ENCODE measurements at regions not wholly inside any gene's neighbourhood (a gene's known extent, or its start where the extent isn't known, plus 50 kb on each side); places are given as distances from the start of the nearest gene placed in this dataset.

DNA sequence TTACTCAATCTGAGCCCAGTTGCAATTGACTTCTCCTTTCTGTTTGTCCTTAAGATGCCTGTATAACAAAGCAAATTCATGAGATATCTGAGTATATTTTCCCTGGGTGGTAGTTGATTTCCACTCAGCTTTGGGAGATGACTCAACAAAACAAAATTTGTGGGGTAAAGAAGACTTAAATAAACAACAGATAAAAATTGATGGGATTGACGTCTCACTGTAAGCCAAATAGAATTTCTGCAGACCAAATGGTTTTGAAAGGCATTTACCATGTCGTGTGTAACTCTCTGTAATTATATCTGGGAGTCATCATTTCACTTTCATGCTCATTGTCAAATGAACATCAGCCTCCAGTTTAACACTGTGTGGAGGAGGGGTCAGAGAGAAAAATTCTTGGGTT, 255.4 kb upstream of the MYO3A start:
- TF ChIP-seq, protein P1, sequence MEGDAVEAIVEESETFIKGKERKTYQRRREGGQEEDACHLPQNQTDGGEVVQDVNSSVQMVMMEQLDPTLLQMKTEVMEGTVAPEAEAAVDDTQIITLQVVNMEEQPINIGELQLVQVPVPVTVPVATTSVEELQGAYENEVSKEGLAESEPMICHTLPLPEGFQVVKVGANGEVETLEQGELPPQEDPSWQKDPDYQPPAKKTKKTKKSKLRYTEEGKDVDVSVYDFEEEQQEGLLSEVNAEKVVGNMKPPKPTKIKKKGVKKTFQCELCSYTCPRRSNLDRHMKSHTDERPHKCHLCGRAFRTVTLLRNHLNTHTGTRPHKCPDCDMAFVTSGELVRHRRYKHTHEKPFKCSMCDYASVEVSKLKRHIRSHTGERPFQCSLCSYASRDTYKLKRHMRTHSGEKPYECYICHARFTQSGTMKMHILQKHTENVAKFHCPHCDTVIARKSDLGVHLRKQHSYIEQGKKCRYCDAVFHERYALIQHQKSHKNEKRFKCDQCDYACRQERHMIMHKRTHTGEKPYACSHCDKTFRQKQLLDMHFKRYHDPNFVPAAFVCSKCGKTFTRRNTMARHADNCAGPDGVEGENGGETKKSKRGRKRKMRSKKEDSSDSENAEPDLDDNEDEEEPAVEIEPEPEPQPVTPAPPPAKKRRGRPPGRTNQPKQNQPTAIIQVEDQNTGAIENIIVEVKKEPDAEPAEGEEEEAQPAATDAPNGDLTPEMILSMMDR (IDR thresholded peaks at IDR 0.05): no peak
- TF ChIP-seq POLR2A (IDR thresholded peaks at IDR 0.05): no peak
- TF ChIP-seq POLR2AphosphoS5 (IDR thresholded peaks at IDR 0.05; ENCODE audit: insufficient read depth in 1 of 2, low read depth in 1 of 2): no peak
- H3K9me3 ChIP-seq: no peaks in the 10 kb centered on the region
- intact Hi-C loops (cut with DNase I): no loop called here
- no peaks in the 10 kb centered on the region for H3K4me1 ChIP-seq
- no peaks in the 10 kb centered on the region for H3K27me3 ChIP-seq
- no peaks in the 10 kb centered on the region for H3K36me3 ChIP-seq
- no peak for DNase-seq (ENCODE audit: extremely low spot score in 2 of 2)
- no peak overlapping the region for H3K4me3 ChIP-seq
- H3K27ac ChIP-seq: no peak overlapping the region

DNA sequence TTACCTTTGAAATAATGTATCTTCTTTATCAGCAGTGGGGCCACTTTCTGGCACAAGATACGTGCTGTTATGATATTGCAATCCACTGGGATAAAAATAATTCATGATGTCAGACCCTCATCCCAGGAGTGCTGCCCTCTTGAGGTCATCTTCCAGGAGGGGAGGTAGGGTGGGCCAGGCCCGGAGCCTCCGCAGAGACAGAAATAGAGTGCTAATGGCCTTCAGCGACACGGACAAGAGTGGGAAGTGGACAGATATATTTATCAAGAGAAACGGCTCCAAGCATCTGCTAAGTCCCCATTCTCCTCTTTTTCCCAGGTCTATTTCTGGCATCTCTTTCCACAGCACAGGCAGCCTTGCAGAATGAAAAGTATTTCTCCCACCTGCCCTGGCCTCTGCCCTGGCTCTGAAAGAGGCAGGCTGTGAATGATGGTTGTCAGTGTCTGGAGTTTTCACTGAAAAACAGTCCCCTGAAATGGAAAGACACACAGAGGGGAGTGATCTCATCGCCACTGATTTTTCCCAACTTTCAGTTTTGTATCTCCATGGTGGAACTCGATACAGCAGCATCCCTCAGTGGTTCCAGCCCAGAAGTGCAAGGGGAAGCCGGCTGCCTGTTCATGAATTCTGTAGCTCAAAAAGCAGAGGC, 251.7 kb upstream of the MYO3A start:
- TF ChIP-seq, protein P1 (IDR thresholded peaks at IDR 0.05): no peak
- TF ChIP-seq POLR2A (IDR thresholded peaks at IDR 0.05): no peak
- TF ChIP-seq POLR2AphosphoS5 (IDR thresholded peaks at IDR 0.05; ENCODE audit: insufficient read depth in 1 of 2, low read depth in 1 of 2): no peak
- intact Hi-C loops (cut with DNase I): no loop called here
- Histone ChIP-seq H3K4me3 (peak overlapping the region in 1 of 2 donors; percentile 11), H3K9me3 (no peaks in the 10 kb centered on the region), H3K4me1 (no peaks in the 10 kb centered on the region), H3K36me3 (no peaks in the 10 kb centered on the region), H3K27ac (no peak overlapping the region), H3K27me3 (no peaks in the 10 kb centered on the region)
- no peak for DNase-seq (ENCODE audit: extremely low spot score in 2 of 2)

DNA sequence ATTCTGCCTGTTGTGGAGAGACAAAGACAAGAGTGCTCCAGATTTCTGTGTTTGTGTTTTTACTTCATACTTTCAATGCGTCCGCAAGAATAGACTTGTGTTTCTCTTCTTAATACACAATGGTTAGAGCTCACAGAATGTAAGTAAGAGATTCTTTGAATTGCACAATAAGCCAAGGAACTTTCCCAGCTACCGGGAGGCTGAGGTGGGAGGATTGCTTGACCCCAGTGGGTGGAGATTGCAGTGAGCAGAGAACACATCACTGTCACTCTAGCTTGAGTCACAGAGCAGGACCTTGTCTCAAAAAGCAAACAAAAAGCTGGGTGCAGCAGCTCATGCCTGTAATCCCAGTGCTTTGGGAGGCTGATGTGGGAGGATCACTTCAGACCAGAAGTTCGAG, 250.7 kb upstream of the MYO3A start:
- no peak overlapping the region for H3K27ac ChIP-seq
- intact Hi-C loops (cut with DNase I): no loop called here
- DNase-seq (ENCODE audit: extremely low spot score in 2 of 2): no peak
- H3K27me3 ChIP-seq: no peaks in the 10 kb centered on the region
- H3K9me3 ChIP-seq: no peaks in the 10 kb centered on the region
- no peaks in the 10 kb centered on the region for H3K36me3 ChIP-seq
- H3K4me1 ChIP-seq: no peaks in the 10 kb centered on the region
- H3K4me3 ChIP-seq: no peak overlapping the region
- TF ChIP-seq POLR2A (IDR thresholded peaks at IDR 0.05) (no peak), POLR2AphosphoS5 (IDR thresholded peaks at IDR 0.05; ENCODE audit: insufficient read depth in 1 of 2, low read depth in 1 of 2) (no peak)
- TF ChIP-seq, protein P1 (IDR thresholded peaks at IDR 0.05): no peak

DNA sequence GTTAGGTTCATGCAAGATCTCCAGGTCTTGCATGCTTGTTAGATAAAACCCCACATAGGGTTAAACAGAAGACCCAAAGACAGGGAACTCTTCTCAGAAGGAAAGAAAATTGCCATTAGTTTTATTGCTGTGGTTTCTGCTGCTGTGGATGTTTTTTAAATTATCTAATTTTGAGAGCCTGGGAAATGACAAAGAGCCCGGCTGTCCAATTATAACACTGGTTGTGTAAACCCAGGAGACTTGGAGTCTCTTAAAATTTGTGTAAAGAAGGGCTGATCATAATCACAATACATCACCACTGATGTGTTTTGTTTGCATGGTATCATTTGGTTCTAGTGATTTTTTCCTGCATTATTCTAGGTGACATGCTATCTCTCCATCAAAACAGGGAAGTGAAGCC, 246.5 kb upstream of the MYO3A start:
- no peaks in the 10 kb centered on the region for H3K4me1 ChIP-seq
- DNase-seq (ENCODE audit: extremely low spot score in 2 of 2): no peak
- intact Hi-C loops (cut with DNase I): no loop called here
- no peak overlapping the region for H3K27ac ChIP-seq
- H3K9me3 ChIP-seq: no peaks in the 10 kb centered on the region
- TF ChIP-seq, protein P1 (IDR thresholded peaks at IDR 0.05): no peak
- TF ChIP-seq POLR2A (IDR thresholded peaks at IDR 0.05): no peak
- no peak for TF ChIP-seq POLR2AphosphoS5 (IDR thresholded peaks at IDR 0.05; ENCODE audit: insufficient read depth in 1 of 2, low read depth in 1 of 2)
- no peak overlapping the region for H3K4me3 ChIP-seq
- no peaks in the 10 kb centered on the region for H3K36me3 ChIP-seq
- no peaks in the 10 kb centered on the region for H3K27me3 ChIP-seq

DNA sequence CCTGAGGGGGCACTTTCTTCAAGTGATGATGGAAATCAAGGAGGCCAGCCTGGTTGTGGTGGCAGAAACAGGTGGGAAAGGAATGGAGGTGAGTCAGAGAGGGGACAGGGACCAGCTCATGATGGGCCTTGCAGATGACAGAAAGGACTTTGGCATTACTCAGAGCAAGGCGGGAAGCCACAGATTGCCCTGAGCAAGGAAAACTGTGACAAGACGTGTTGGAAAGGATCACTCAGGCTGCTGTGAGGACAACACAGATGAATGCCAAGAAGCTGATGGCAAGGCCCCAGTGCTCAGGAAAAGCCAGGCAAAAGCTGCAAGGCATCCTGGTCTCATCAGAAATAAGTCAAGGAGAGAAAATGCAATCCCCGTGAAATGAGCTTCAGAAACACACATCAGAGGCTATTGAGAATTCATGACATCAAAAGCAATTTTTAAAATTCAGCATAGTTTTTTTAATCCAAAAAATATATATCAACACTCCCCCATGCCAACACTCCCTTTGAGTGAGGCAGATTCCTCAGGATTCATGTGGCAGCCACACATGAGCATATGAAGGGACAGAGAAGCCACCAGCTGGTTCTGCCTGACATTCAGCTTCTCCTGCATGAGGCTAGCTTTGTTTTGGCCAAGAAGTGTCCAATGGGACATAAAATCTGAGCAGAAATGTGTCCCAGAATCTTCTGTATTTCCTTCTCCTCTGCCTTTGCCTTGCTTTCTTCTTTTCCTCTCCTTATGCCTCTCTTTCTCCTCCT, 244.5 kb upstream of the MYO3A start:
- TF ChIP-seq POLR2A (IDR thresholded peaks at IDR 0.05): no peak
- TF ChIP-seq, protein P1 (IDR thresholded peaks at IDR 0.05): no peak
- no peak for TF ChIP-seq POLR2AphosphoS5 (IDR thresholded peaks at IDR 0.05; ENCODE audit: insufficient read depth in 1 of 2, low read depth in 1 of 2)
- H3K9me3 ChIP-seq: no peaks in the 10 kb centered on the region
- H3K4me1 ChIP-seq: no peaks in the 10 kb centered on the region
- no peaks in the 10 kb centered on the region for H3K27me3 ChIP-seq
- H3K27ac ChIP-seq: no peak overlapping the region
- DNase-seq (ENCODE audit: extremely low spot score in 2 of 2): no peak
- no peak overlapping the region for H3K4me3 ChIP-seq
- H3K36me3 ChIP-seq: no peaks in the 10 kb centered on the region
- intact Hi-C loops (cut with DNase I): no loop called here
